ENCODE measurements at regions not wholly inside any gene's neighbourhood (a gene's known extent, or its start where the extent isn't known, plus 50 kb on each side); places are given as distances from the start of the nearest gene placed in this dataset.
A peak's percentile ranks its signal among the peaks of the same experiment; 100 is the strongest.

DNA sequence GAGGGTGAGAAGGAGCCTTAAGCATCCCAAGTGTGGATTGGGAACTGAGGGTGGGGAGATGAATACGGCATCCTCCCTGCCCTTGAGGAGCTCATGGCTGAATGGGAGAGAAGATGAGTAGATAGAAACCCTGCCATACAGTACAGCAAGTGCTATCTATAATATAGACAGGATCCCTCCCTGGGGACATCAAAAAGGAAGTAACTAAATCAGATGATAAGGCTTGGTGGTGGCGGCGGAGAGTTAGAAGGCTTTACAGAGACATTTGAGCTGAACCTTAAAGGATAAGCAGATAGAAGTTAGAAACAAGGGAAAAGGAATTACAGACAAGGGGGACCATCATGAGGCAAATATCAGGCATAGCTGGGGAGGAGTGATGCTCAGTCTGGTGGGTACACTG, 67.5 kb upstream of the TMEM132E start:
- no peak for DNase-seq (ENCODE audit: low read depth)
- in situ Hi-C loops (cut with HindIII; ENCODE audit: low sequenced_read_pairs), result no loop called here
- TF ChIP-seq, protein P1, sequence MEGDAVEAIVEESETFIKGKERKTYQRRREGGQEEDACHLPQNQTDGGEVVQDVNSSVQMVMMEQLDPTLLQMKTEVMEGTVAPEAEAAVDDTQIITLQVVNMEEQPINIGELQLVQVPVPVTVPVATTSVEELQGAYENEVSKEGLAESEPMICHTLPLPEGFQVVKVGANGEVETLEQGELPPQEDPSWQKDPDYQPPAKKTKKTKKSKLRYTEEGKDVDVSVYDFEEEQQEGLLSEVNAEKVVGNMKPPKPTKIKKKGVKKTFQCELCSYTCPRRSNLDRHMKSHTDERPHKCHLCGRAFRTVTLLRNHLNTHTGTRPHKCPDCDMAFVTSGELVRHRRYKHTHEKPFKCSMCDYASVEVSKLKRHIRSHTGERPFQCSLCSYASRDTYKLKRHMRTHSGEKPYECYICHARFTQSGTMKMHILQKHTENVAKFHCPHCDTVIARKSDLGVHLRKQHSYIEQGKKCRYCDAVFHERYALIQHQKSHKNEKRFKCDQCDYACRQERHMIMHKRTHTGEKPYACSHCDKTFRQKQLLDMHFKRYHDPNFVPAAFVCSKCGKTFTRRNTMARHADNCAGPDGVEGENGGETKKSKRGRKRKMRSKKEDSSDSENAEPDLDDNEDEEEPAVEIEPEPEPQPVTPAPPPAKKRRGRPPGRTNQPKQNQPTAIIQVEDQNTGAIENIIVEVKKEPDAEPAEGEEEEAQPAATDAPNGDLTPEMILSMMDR (IDR thresholded peaks at IDR 0.05; ENCODE audit: low read depth, low read length, missing control alignments), result no peak
- H3K4me3 ChIP-seq (ENCODE audit: low read depth, low read length), result no peak overlapping the region

DNA sequence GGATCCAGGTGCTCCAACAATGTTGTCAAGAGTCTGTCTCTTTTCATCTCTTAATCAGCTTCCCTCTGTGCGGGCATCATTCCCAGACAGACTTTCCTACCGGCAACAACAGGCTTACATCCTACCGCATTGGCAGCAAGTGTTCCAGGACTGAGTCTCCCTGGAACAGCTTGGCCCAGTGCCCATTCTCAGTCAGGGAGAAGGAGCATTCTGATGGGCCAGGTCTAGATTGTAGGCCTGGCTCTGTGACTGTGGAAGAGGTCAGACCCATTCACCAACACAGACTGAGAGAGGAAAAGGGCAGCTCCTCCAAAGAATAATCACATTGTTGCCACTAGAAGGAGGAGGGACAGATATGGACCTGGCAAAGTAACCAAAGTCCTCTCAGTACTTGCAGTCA, 68.1 kb upstream of the TMEM132E start:
- DNase-seq (ENCODE audit: low read depth), result no peak
- in situ Hi-C loops (cut with HindIII; ENCODE audit: low sequenced_read_pairs), result no loop called here
- H3K4me3 ChIP-seq (ENCODE audit: low read depth, low read length), result no peak overlapping the region
- TF ChIP-seq, protein P1 (IDR thresholded peaks at IDR 0.05; ENCODE audit: low read depth, low read length, missing control alignments), result no peak

DNA sequence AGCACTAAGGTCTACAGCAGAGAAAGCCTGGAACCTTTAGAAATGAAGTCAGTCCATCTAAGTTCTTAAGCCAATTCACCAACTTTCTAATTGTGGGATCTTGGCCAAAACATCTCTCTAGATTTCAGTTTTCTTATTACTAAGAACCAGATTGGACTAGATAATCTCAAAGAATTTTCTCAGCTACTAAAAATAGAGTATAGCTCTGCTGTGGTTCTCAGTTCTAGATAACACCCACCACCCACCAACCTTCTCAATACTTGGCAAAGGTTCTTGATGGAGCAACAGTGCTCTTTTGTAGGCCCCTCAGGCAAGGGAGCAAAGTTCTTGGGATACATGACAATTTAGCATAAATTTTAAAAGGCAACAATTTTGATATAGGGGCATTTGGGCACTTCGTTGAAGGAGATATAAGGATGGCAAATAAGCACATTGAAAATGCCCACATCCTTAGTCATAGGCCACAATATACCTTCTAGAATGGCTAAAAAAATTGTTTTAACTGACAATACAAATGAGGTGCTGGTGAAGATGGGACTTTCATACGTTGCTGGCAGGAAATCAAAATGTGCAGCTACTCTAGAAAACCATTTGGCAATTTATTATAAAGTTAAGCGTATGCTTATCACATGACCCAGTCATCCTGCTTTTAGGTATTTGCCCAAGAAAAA, 74.4 kb upstream of the TMEM132E start:
- no peak overlapping the region for H3K4me3 ChIP-seq (ENCODE audit: low read depth, low read length)
- no peak for DNase-seq (ENCODE audit: low read depth)
- in situ Hi-C loops (cut with HindIII; ENCODE audit: low sequenced_read_pairs), result no loop called here
- TF ChIP-seq, protein P1 (IDR thresholded peaks at IDR 0.05; ENCODE audit: low read depth, low read length, missing control alignments), result no peak

DNA sequence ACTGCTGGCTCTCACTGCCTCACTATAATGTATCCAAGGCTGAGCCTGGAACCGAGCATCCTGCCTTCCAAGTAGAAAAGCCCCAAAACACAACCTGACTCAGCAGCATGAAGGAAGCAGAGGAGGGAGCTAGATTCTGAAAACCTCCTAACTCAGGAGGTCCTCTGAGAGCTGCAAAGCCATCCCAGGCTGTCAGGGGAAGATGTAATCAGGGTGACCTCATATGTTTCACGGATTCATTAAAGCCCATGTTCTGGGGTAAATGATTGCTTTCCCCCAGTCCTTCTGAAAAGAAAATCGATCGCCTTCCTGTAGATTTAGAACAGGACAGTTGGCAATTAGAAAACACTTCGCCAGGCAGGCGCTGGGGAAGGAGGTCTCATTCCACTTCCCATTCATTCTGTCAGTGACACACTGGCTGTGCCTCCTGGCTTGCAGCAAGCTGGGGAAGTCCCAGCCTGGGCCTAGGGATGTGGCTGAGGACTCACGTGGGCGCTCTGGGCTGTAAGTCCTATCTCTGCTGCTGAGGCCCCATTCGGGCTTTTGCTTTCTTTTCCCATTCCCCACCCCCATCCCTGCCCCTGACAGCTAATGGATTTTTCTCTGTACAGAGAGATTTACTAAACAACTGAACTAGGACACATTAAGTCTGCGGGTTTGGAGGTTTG, 75.7 kb upstream of the TMEM132E start:
- TF ChIP-seq, protein P1 (IDR thresholded peaks at IDR 0.05; ENCODE audit: low read depth, low read length, missing control alignments), result no peak
- in situ Hi-C loops (cut with HindIII; ENCODE audit: low sequenced_read_pairs), result no loop called here
- H3K4me3 ChIP-seq (ENCODE audit: low read depth, low read length), result no peak overlapping the region
- no peak for DNase-seq (ENCODE audit: low read depth)

DNA sequence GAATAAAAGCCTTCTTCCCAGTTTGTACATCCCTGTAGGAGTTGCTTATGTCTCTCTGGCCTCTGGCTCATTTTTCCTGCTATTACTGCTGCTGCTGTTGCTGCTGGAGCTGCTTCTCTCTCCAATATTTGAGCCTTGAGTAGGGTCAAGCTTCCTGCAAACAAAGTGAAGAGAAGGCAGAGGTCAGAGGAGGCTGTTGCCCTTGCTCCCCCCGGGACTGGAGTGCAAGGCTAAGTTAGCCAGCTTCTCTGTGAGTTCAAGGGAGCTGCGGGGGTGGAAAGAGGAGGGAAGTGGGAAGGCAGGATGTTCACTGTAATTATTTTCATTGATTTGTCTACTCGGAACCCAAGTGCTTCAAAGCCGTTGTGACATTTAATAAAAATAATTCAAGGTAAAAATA, 77.0 kb upstream of the TMEM132E start:
- in situ Hi-C loops (cut with HindIII; ENCODE audit: low sequenced_read_pairs), result no loop called here
- no peak for DNase-seq (ENCODE audit: low read depth)
- no peak overlapping the region for H3K4me3 ChIP-seq (ENCODE audit: low read depth, low read length)
- TF ChIP-seq, protein P1 (IDR thresholded peaks at IDR 0.05; ENCODE audit: low read depth, low read length, missing control alignments), result no peak

DNA sequence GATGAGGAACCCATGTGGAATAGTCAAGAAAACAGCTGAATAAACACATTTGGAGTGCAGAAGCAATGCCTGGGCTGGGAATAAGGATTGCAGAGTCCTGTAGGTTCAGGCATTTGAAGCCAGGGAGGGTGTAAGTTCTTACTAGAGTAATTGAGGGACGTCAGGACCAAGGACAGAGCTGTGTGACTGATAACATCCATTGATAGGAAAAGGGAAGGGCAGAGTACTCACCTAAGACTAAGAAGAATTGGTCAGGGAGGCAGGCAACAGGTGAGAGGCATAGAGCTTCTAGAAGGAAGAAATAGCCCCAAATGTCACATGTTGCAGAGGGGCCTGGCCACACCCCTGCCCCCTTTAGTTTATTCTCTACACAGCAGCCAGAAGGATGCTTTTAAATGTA, 79.8 kb upstream of the TMEM132E start:
- TF ChIP-seq, protein P1 (IDR thresholded peaks at IDR 0.05; ENCODE audit: low read depth, low read length, missing control alignments), result no peak
- peak; percentile 6 for DNase-seq (ENCODE audit: low read depth)
- H3K4me3 ChIP-seq (ENCODE audit: low read depth, low read length), result no peak overlapping the region
- in situ Hi-C loops (cut with HindIII; ENCODE audit: low sequenced_read_pairs), result no loop called here

Data from astrocyte of the cerebellum (primary cell).